HL-60 (cell line): ENCODE measurements at regions not wholly inside any gene's neighbourhood (a gene's known extent, or its start where the extent isn't known, plus 50 kb on each side); places are given as distances from the start of the nearest gene placed in this dataset.

Source experiments
- DNase-seq, 2 experiments: peaks; one replicate each; pipeline ENCODE4 v3.0.0-alpha.2; 2010 to 2020; ENCODE audit warnings: low read depth in 1 of 2, low spot score in 1 of 2
- H3K27ac ChIP-seq: fragments of 250-450 bp; sonication (Bioruptor Pico); replicated peaks from 2 replicates; pipeline ENCODE4 v1.5.1; 2020; ENCODE audit warnings: mild to moderate bottlenecking, moderate library complexity
- H3K27me3 ChIP-seq: fragments of 250-450 bp; sonication (Bioruptor Pico); 2 replicates; pipeline ENCODE4 v1.5.1; 2021; ENCODE audit warnings: mild to moderate bottlenecking, moderate library complexity; ENCODE audit not compliant: insufficient read depth, poor library complexity, severe bottlenecking
- H3K4me3 ChIP-seq: replicated peaks from 2 replicates; pipeline ENCODE4 v1.5.1; 2011; ENCODE audit warnings: mild to moderate bottlenecking, control low read depth, low read length; ENCODE audit not compliant: insufficient read depth
- CTCF ChIP-seq: IDR thresholded peaks from one replicate; pipeline ENCODE4 v1.5.1; 2011; ENCODE audit warnings: low read length, control low read depth, inconsistent platforms; ENCODE audit not compliant: insufficient read depth
- GABPA ChIP-seq: IDR thresholded peaks from 2 replicates; pipeline ENCODE4 v1.6.1; 2012; ENCODE audit warnings: low read depth
- POLR2AphosphoS5 ChIP-seq: IDR thresholded peaks from 2 replicates; pipeline ENCODE4 v1.6.1; 2012; ENCODE audit warnings: low read depth
- SPI1 ChIP-seq: IDR thresholded peaks from 2 replicates; pipeline ENCODE4 v1.6.1; 2012; ENCODE audit warnings: low read depth, mild to moderate bottlenecking, borderline replicate concordance
- TF ChIP-seq, protein P1 (sequence below): IDR thresholded peaks from 2 replicates; pipeline ENCODE4 v1.6.1; 2012; ENCODE audit warnings: low read depth; ENCODE audit not compliant: insufficient replicate concordance

GRCh38 chr15:45970542-45970941 is 335.7 kb downstream of the SQOR start:
- DNase-seq, result no peak
- Histone ChIP-seq H3K27me3 (no peaks in the 10 kb centered on the region), H3K27ac (no peak overlapping the region), H3K4me3 (no peak overlapping the region)
- TF ChIP-seq, protein P1, sequence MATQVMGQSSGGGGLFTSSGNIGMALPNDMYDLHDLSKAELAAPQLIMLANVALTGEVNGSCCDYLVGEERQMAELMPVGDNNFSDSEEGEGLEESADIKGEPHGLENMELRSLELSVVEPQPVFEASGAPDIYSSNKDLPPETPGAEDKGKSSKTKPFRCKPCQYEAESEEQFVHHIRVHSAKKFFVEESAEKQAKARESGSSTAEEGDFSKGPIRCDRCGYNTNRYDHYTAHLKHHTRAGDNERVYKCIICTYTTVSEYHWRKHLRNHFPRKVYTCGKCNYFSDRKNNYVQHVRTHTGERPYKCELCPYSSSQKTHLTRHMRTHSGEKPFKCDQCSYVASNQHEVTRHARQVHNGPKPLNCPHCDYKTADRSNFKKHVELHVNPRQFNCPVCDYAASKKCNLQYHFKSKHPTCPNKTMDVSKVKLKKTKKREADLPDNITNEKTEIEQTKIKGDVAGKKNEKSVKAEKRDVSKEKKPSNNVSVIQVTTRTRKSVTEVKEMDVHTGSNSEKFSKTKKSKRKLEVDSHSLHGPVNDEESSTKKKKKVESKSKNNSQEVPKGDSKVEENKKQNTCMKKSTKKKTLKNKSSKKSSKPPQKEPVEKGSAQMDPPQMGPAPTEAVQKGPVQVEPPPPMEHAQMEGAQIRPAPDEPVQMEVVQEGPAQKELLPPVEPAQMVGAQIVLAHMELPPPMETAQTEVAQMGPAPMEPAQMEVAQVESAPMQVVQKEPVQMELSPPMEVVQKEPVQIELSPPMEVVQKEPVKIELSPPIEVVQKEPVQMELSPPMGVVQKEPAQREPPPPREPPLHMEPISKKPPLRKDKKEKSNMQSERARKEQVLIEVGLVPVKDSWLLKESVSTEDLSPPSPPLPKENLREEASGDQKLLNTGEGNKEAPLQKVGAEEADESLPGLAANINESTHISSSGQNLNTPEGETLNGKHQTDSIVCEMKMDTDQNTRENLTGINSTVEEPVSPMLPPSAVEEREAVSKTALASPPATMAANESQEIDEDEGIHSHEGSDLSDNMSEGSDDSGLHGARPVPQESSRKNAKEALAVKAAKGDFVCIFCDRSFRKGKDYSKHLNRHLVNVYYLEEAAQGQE, result no peak
- TF ChIP-seq POLR2AphosphoS5 (no peak), SPI1 (no peak), CTCF (no peak), GABPA (no peak)

GRCh38 chr15:45980366-45980765 is 345.5 kb downstream of the SQOR start:
- Histone ChIP-seq H3K27me3 (no peaks in the 10 kb centered on the region), H3K4me3 (no peak overlapping the region), H3K27ac (no peak overlapping the region)
- no peak for DNase-seq
- no peak for TF ChIP-seq POLR2AphosphoS5
- TF ChIP-seq, protein P1, result no peak
- no peak for TF ChIP-seq GABPA
- TF ChIP-seq SPI1, result no peak
- TF ChIP-seq CTCF, result no peak

DNA sequence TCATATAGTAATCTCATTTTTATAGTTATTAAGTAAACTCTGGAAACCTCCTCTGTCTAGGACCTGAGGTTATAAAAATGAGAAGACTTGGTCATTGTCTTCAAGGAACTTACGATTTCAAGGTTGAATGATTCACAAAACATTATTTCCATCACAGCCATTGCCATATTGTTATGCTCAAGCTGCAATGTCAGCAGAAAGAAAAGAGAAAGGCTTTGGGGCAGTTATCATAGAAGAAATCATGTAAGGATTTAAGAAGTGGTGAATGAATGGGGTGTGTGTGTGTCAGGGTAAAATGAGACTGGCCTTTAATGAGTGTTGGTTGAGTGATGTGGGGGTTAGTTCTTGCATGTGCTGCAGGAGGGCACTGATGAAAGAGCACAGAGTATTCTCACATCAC is 346.8 kb downstream of the SQOR start:
- H3K27me3 ChIP-seq, result no peaks in the 10 kb centered on the region
- no peak overlapping the region for H3K4me3 ChIP-seq
- H3K27ac ChIP-seq, result no peak overlapping the region
- no peak for DNase-seq
- TF ChIP-seq CTCF (no peak), SPI1 (no peak), POLR2AphosphoS5 (no peak)
- TF ChIP-seq, protein P1, result no peak
